GM21447 (cell line): ENCODE measurements at regions not wholly inside any gene's neighbourhood (a gene's known extent, or its start where the extent isn't known, plus 50 kb on each side); places are given as distances from the start of the nearest gene placed in this dataset.

ENCODE experiments used
- ATAC-seq: cut with Tn5 transposase; IDR thresholded peaks from one replicate; pipeline ENCODE4 v1.9.1; 2021; ENCODE audit not compliant: unreplicated experiment

- no peak for ATAC-seq
Measured at GRCh38 chr12:11946161-11946560, 124.6 kb upstream of the BCL2L14 start.

- no peak for ATAC-seq
Measured at GRCh38 chr12:11947213-11947612, 123.5 kb upstream of the BCL2L14 start.

GRCh38 chr12:11949738-11950411 lies 120.9 kb upstream of the BCL2L14 start:
- ATAC-seq, result no peak

GRCh38 chr12:11951209-11951608 lies 119.5 kb upstream of the BCL2L14 start:
- ATAC-seq, result no peak

- no peak for ATAC-seq
Measured at GRCh38 chr12:11953523-11953922, 117.2 kb upstream of the BCL2L14 start.

GRCh38 chr12:11954181-11954580 lies 116.6 kb upstream of the BCL2L14 start:
- no peak for ATAC-seq

- ATAC-seq, result peak; percentile 70
Measured at GRCh38 chr12:11958221-11959091, 112.3 kb upstream of the BCL2L14 start.

- ATAC-seq, result no peak
Measured at GRCh38 chr12:11959117-11959823, 111.5 kb upstream of the BCL2L14 start.

GRCh38 chr12:11960646-11961045 lies 110.1 kb upstream of the BCL2L14 start:
- no peak for ATAC-seq

GRCh38 chr12:11961686-11962085 lies 109.1 kb upstream of the BCL2L14 start:
- ATAC-seq, result no peak

GRCh38 chr12:11962860-11963259 lies 107.9 kb upstream of the BCL2L14 start:
- ATAC-seq, result no peak

GRCh38 chr12:11963841-11964471 lies 106.8 kb upstream of the BCL2L14 start:
- no peak for ATAC-seq

GRCh38 chr12:11965258-11965910 lies 105.4 kb upstream of the BCL2L14 start:
- ATAC-seq, result no peak

GRCh38 chr12:11967376-11968047 lies 103.2 kb upstream of the BCL2L14 start:
- ATAC-seq, result no peak

- no peak for ATAC-seq
Measured at GRCh38 chr12:11968048-11968383, 102.7 kb upstream of the BCL2L14 start.

GRCh38 chr12:11968516-11968915 lies 102.2 kb upstream of the BCL2L14 start:
- no peak for ATAC-seq

- peak; percentile 87 for ATAC-seq
Measured at GRCh38 chr12:11969437-11970154, 101.1 kb upstream of the BCL2L14 start.

GRCh38 chr12:11970155-11970520 lies 100.6 kb upstream of the BCL2L14 start:
- no peak for ATAC-seq

- no peak for ATAC-seq
Measured at GRCh38 chr12:11973396-11973795, 97.3 kb upstream of the BCL2L14 start.

- ATAC-seq, result no peak
Measured at GRCh38 chr12:11976005-11976404, 94.7 kb upstream of the BCL2L14 start.
